Neural progenitor cell (in vitro differentiated cells): ENCODE measurements at regions not wholly inside any gene's neighbourhood (a gene's known extent, or its start where the extent isn't known, plus 50 kb on each side); places are given as distances from the start of the nearest gene placed in this dataset.

Experiments used
- EZH2 ChIP-seq: fragments of 200-600 bp; sonication (generic); IDR thresholded peaks from 2 replicates; pipeline ENCODE4 v1.6.1; 2017; ENCODE audit warnings: antibody characterized with exemption, mild to moderate bottlenecking, moderate library complexity
- TF ChIP-seq, protein P1 (sequence below): fragments of 200-600 bp; sonication (generic); IDR thresholded peaks from 2 replicates; pipeline ENCODE4 v1.5.1; 2017; ENCODE audit warnings: antibody characterized with exemption, mild to moderate bottlenecking

DNA sequence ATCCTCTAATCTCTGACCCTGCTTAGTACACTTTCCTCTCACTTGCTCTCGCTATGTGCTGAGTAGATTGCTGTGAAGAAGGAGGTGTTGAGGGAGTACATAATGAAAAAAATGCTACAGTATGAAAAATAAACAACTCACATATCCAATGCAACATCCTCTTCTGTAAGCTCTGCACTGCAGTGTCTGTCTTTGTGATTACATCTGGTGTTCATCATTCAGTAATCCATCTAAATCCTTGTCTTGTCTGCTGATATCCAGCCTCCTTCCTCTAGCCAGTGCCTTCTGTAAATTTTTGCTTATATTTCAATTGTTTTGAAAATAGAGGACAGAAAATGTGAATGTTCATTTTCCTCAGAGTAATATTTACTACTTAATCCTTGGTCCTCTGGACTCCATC lies 57.4 kb upstream of the CDH12 start:
- TF ChIP-seq, protein P1, sequence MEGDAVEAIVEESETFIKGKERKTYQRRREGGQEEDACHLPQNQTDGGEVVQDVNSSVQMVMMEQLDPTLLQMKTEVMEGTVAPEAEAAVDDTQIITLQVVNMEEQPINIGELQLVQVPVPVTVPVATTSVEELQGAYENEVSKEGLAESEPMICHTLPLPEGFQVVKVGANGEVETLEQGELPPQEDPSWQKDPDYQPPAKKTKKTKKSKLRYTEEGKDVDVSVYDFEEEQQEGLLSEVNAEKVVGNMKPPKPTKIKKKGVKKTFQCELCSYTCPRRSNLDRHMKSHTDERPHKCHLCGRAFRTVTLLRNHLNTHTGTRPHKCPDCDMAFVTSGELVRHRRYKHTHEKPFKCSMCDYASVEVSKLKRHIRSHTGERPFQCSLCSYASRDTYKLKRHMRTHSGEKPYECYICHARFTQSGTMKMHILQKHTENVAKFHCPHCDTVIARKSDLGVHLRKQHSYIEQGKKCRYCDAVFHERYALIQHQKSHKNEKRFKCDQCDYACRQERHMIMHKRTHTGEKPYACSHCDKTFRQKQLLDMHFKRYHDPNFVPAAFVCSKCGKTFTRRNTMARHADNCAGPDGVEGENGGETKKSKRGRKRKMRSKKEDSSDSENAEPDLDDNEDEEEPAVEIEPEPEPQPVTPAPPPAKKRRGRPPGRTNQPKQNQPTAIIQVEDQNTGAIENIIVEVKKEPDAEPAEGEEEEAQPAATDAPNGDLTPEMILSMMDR, result no peak
- TF ChIP-seq EZH2, result no peak
